ENCODE measurements at regions not wholly inside any gene's neighbourhood (a gene's known extent, or its start where the extent isn't known, plus 50 kb on each side); places are given as distances from the start of the nearest gene placed in this dataset.

DNA sequence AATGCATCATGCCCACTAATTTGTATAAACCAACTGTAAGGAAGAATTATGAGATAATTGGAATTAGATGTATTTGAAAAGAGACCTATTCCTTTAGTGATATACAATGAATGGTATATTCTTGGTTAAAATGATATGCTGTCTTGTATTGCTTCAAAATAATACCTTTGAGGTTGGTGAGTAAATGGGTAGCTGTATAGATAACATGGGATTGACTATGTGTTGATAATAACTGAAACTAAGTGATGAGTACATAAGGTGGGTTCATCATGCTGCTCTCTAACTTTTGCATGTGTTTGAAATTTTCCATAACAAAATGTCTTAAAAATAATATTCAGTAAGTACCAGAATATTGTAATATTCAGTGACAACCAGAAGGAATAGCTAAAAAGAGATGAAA lies 272.6 kb upstream of the ZPLD1 start:
- no peak overlapping the region for H3K27ac Mint-ChIP-seq
- Histone ChIP-seq H3K27me3 (ENCODE audit: control insufficient read depth, insufficient read depth, low read length, poor library complexity, severe bottlenecking) (no peaks in the 10 kb centered on the region), H3K9ac (ENCODE audit: extremely low read depth, low read length, poor library complexity, severe bottlenecking) (no peak overlapping the region), H3K36me3 (ENCODE audit: control insufficient read depth, insufficient read depth, low read length) (no peaks in the 10 kb centered on the region), H3K27ac (ENCODE audit: low read depth, low read length) (no peak overlapping the region), H3K4me1 (ENCODE audit: control insufficient read depth, insufficient read depth, low read length) (no peaks in the 10 kb centered on the region), H3K9me3 (ENCODE audit: control insufficient read depth, low read length) (no peaks in the 10 kb centered on the region), H3K4me3 (ENCODE audit: low read length) (no peak overlapping the region)
- no peaks in the 10 kb centered on the region for H3K4me1 Mint-ChIP-seq
- H3K9me3 Mint-ChIP-seq: no peaks in the 10 kb centered on the region
- no peaks in the 10 kb centered on the region for H3K36me3 Mint-ChIP-seq (ENCODE audit: low read depth)
- H3K4me3 Mint-ChIP-seq: no peak overlapping the region
- no peaks in the 10 kb centered on the region for H3K27me3 Mint-ChIP-seq (ENCODE audit: insufficient read depth)
- TF ChIP-seq, protein P1, sequence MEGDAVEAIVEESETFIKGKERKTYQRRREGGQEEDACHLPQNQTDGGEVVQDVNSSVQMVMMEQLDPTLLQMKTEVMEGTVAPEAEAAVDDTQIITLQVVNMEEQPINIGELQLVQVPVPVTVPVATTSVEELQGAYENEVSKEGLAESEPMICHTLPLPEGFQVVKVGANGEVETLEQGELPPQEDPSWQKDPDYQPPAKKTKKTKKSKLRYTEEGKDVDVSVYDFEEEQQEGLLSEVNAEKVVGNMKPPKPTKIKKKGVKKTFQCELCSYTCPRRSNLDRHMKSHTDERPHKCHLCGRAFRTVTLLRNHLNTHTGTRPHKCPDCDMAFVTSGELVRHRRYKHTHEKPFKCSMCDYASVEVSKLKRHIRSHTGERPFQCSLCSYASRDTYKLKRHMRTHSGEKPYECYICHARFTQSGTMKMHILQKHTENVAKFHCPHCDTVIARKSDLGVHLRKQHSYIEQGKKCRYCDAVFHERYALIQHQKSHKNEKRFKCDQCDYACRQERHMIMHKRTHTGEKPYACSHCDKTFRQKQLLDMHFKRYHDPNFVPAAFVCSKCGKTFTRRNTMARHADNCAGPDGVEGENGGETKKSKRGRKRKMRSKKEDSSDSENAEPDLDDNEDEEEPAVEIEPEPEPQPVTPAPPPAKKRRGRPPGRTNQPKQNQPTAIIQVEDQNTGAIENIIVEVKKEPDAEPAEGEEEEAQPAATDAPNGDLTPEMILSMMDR (conservative IDR thresholded peaks at IDR 0.05): no peak
- DNase-seq: no peak

DNA sequence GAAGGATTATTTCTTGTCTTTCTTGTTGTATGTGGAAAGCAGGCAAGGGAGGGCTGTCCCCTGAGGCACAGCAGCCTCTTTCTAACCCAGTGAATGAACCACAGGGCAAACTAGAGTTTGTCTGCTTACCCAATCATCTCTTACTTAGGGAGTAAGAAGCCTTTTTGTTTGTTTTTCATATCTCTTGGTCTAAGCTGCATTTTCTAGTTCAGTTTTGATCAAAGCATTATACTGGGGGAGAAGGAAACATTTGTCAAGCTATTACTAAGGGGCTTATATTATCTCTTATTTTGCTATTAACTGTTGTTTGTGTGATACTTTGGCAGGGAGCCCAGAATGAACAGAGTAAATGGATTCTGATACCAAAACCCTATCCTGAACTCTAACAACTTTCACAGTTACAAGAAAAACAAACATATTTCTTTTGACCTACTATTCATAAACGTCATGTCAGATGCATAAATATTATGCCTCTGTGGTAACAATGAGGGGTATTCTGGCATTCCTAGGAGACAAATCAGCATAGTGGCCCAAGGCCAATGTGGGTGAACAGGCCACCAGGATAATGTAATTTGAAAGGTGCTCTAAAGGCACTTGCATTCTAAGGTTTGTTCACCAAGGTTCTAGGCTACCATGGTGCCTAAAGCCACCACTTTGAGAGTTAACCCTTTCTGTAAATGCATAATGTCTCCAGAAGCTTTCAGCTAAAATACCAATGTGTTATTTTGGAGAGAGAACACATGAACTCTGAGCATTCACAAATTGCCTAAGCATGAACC lies 271.6 kb upstream of the ZPLD1 start:
- H3K4me3 ChIP-seq (ENCODE audit: low read length): no peak overlapping the region
- no peaks in the 10 kb centered on the region for H3K27me3 ChIP-seq (ENCODE audit: control insufficient read depth, insufficient read depth, low read length, poor library complexity, severe bottlenecking)
- Mint-ChIP-seq H3K36me3 (ENCODE audit: low read depth) (no peaks in the 10 kb centered on the region), H3K9me3 (no peaks in the 10 kb centered on the region), H3K4me1 (no peaks in the 10 kb centered on the region), H3K27ac (no peak overlapping the region), H3K4me3 (no peak overlapping the region), H3K27me3 (ENCODE audit: insufficient read depth) (no peaks in the 10 kb centered on the region)
- no peaks in the 10 kb centered on the region for H3K36me3 ChIP-seq (ENCODE audit: control insufficient read depth, insufficient read depth, low read length)
- no peak for DNase-seq
- H3K4me1 ChIP-seq (ENCODE audit: control insufficient read depth, insufficient read depth, low read length): no peaks in the 10 kb centered on the region
- no peaks in the 10 kb centered on the region for H3K9me3 ChIP-seq (ENCODE audit: control insufficient read depth, low read length)
- no peak overlapping the region for H3K27ac ChIP-seq (ENCODE audit: low read depth, low read length)
- 71 to 76% methylated on average over 1 of the region's 1 CpG for WGBS, 2 experiments (ENCODE audit: insufficient coverage in 1 of 2, insufficient read length in 1 of 2)
- TF ChIP-seq, protein P1 (conservative IDR thresholded peaks at IDR 0.05): no peak
- no peak overlapping the region for H3K9ac ChIP-seq (ENCODE audit: extremely low read depth, low read length, poor library complexity, severe bottlenecking)

DNA sequence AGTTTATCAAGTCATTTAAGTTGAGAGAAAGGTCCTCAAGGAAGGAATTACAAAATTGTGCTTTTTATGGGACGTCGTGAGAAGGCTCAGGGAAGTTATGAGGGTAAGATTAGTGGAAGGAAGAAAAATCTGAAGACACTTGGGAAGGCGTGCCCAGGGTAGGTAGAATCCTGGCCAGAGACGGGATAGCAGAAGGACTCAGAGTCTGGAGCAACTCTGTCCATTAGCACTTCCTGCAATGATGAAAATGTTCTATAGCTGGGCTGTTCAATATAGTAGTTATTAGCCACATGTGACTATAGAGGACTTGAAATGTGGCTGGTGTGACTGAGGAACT lies 271.0 kb upstream of the ZPLD1 start:
- Histone ChIP-seq H3K9ac (ENCODE audit: extremely low read depth, low read length, poor library complexity, severe bottlenecking) (no peak overlapping the region), H3K9me3 (ENCODE audit: control insufficient read depth, low read length) (no peaks in the 10 kb centered on the region), H3K27me3 (ENCODE audit: control insufficient read depth, insufficient read depth, low read length, poor library complexity, severe bottlenecking) (no peaks in the 10 kb centered on the region), H3K27ac (ENCODE audit: low read depth, low read length) (no peak overlapping the region), H3K4me1 (ENCODE audit: control insufficient read depth, insufficient read depth, low read length) (no peaks in the 10 kb centered on the region), H3K4me3 (ENCODE audit: low read length) (no peak overlapping the region), H3K36me3 (ENCODE audit: control insufficient read depth, insufficient read depth, low read length) (no peaks in the 10 kb centered on the region)
- H3K27ac Mint-ChIP-seq: no peak overlapping the region
- no peak for DNase-seq
- H3K27me3 Mint-ChIP-seq (ENCODE audit: insufficient read depth): no peaks in the 10 kb centered on the region
- 79 to 83% methylated on average over 4 of the region's 4 CpGs for WGBS, 2 experiments (ENCODE audit: insufficient coverage in 1 of 2, insufficient read length in 1 of 2)
- H3K4me1 Mint-ChIP-seq: no peaks in the 10 kb centered on the region
- H3K9me3 Mint-ChIP-seq: no peaks in the 10 kb centered on the region
- TF ChIP-seq, protein P1 (conservative IDR thresholded peaks at IDR 0.05): no peak
- H3K36me3 Mint-ChIP-seq (ENCODE audit: low read depth): no peaks in the 10 kb centered on the region
- H3K4me3 Mint-ChIP-seq: no peak overlapping the region

Data from endodermal cell (in vitro differentiated cells).